Keratinocyte (primary cell): ENCODE measurements at regions not wholly inside any gene's neighbourhood (a gene's known extent, or its start where the extent isn't known, plus 50 kb on each side); places are given as distances from the start of the nearest gene placed in this dataset.

ENCODE experiments used
- EZH2 ChIP-seq: IDR thresholded peaks from one replicate; pipeline ENCODE4 v1.6.1; 2012; ENCODE audit warnings: inconsistent platforms, mild to moderate bottlenecking, low read length, moderate library complexity
- TF ChIP-seq, protein P1 (sequence below), 3 experiments: IDR thresholded peaks in 1 of 3; conservative IDR thresholded peaks in 1 of 3; optimal IDR thresholded peaks in 1 of 3; 2 replicates in 2 of 3; 3 replicates in 1 of 3; pipeline versions ENCODE3 to v1.5.1; 2011; ENCODE audit warnings: low read length in 3 of 3, mild to moderate bottlenecking in 3 of 3, moderate library complexity in 2 of 3, control low read depth in 1 of 3, inconsistent platforms in 1 of 3; ENCODE audit not compliant: insufficient read depth in 2 of 3; ENCODE audit errors: extremely low read depth in 1 of 3

DNA sequence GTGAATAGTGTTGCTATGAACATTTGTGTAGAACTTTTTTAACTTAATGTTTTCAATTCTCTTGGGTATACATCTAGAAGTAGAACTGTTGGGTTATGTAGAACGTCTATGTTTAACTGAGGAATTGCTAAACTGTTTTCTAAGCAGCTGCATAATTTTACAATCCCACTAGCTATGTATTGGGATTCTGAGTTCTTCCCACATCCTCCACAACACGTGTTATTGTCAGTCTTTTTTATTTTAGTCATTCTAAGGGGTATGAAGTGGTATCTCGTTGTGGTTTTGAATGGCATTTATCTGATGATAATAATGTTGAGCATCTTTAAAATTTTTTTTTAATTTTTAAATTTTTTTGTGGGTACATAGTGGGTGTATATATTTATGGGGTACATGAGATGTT, 55.0 kb upstream of the NPHP3 start:
- TF ChIP-seq, protein P1, sequence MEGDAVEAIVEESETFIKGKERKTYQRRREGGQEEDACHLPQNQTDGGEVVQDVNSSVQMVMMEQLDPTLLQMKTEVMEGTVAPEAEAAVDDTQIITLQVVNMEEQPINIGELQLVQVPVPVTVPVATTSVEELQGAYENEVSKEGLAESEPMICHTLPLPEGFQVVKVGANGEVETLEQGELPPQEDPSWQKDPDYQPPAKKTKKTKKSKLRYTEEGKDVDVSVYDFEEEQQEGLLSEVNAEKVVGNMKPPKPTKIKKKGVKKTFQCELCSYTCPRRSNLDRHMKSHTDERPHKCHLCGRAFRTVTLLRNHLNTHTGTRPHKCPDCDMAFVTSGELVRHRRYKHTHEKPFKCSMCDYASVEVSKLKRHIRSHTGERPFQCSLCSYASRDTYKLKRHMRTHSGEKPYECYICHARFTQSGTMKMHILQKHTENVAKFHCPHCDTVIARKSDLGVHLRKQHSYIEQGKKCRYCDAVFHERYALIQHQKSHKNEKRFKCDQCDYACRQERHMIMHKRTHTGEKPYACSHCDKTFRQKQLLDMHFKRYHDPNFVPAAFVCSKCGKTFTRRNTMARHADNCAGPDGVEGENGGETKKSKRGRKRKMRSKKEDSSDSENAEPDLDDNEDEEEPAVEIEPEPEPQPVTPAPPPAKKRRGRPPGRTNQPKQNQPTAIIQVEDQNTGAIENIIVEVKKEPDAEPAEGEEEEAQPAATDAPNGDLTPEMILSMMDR (optimal IDR thresholded peaks at IDR 0.05 in 1 of 3, IDR thresholded peaks at IDR 0.05 in 1 of 3, conservative IDR thresholded peaks at IDR 0.05 in 1 of 3; ENCODE audit: extremely low read depth in 1 of 3, insufficient read depth in 2 of 3, low read length in 3 of 3): no peak
- no peak for TF ChIP-seq EZH2
